H1 (cell line): ENCODE measurements at regions not wholly inside any gene's neighbourhood (a gene's known extent, or its start where the extent isn't known, plus 50 kb on each side); places are given as distances from the start of the nearest gene placed in this dataset.

Experiments
- CTCF ChIA-PET: fragments of 300-600 bp; sonication (Branson Sonifier 250); formaldehyde crosslinking; loops from one replicate; lab custom pipeline; 2021; ENCODE audit not compliant: partially characterized antibody; lab: Charles Lee
- POLR2A ChIA-PET: fragments of 300-600 bp; sonication (Branson Sonifier 250); formaldehyde crosslinking; loops from one replicate; lab custom pipeline; 2021; ENCODE audit warnings: inconsistent platforms; ENCODE audit not compliant: partially characterized antibody; lab: Charles Lee
- DNase-seq, 2 experiments: peaks; one replicate each; pipeline versions ENCODE4 v3.0.0 to v3.0.0-alpha.2; 2010 to 2022; ENCODE audit warnings: low spot score in 2 of 2, low read depth in 1 of 2, mixed read lengths in 1 of 2
- FAIRE-seq: peaks from 2 replicates; lab custom pipeline; 2011; peaks lifted over from hg19 to GRCh38; lab: Jason Lieb, UNC
- H2AFZ ChIP-seq: 2 replicates; pipeline ENCODE4 v1.8.1; 2012; ENCODE audit warnings: low read length, inconsistent platforms
- H2AK5ac ChIP-seq: 2 replicates; pipeline ENCODE4 v1.6.1; 2013; ENCODE audit warnings: low read depth, low read length
- H2BK120ac ChIP-seq: replicated peaks from 2 replicates; pipeline ENCODE3; 2013; ENCODE audit warnings: low read depth, low read length, inconsistent platforms
- H2BK12ac ChIP-seq: 2 replicates; pipeline ENCODE4 v1.6.1; 2013; ENCODE audit warnings: low read depth, low read length
- H2BK15ac ChIP-seq: 2 replicates; pipeline ENCODE4 v1.6.1; 2013; ENCODE audit warnings: low read length
- H2BK20ac ChIP-seq: 2 replicates; pipeline ENCODE4 v1.6.1; 2013; ENCODE audit warnings: low read length
- H2BK5ac ChIP-seq: 2 replicates; pipeline ENCODE4 v1.6.1; 2013; ENCODE audit warnings: low read depth, low read length
- H3K14ac ChIP-seq: 2 replicates; pipeline ENCODE4 v1.6.1; 2013; ENCODE audit warnings: inconsistent platforms; ENCODE audit not compliant: insufficient read length
- H3K18ac ChIP-seq: 2 replicates; pipeline ENCODE4 v1.6.1; 2013; ENCODE audit warnings: low read length; ENCODE audit errors: extremely low read depth
- H3K23ac ChIP-seq: 2 replicates; pipeline ENCODE4 v1.6.1; 2013; ENCODE audit warnings: inconsistent platforms; ENCODE audit not compliant: insufficient read length
- H3K23me2 ChIP-seq: 2 replicates; pipeline ENCODE4 v1.6.1; 2013; ENCODE audit warnings: low read depth, low read length
- H3K27ac ChIP-seq: 2 replicates; pipeline ENCODE4 v1.6.1; 2011; ENCODE audit warnings: low read depth, low read length, inconsistent platforms
- H3K27me3 ChIP-seq, 4 experiments: replicated peaks in 1 of 4; 1 replicate in 1 of 4; 2 replicates in 3 of 4; pipeline versions ENCODE4 v1.6.1 to v1.8.1; 2011 to 2013; ENCODE audit warnings: low read length in 3 of 4, mild to moderate bottlenecking in 3 of 4, inconsistent platforms in 2 of 4, mixed read lengths in 2 of 4, moderate library complexity in 1 of 4; ENCODE audit not compliant: control insufficient read depth in 3 of 4, insufficient read depth in 3 of 4; ENCODE audit errors: extremely low read depth in 1 of 4
- H3K36me3 ChIP-seq, 4 experiments: 2 replicates each; pipeline versions ENCODE4 v1.6.1 to v1.8.1; 2011 to 2013; ENCODE audit warnings: mild to moderate bottlenecking in 4 of 4, low read length in 3 of 4, moderate library complexity in 2 of 4, control low read depth in 1 of 4, inconsistent platforms in 1 of 4; ENCODE audit not compliant: insufficient read depth in 4 of 4, control insufficient read depth in 2 of 4
- H3K4ac ChIP-seq: replicated peaks from 2 replicates; pipeline ENCODE3; 2013; ENCODE audit warnings: low read length, low read depth, mixed read lengths, inconsistent platforms; ENCODE audit not compliant: insufficient read length
- H3K4me1 ChIP-seq, 4 experiments: replicated peaks in 1 of 4; 1 replicate in 1 of 4; 2 replicates in 3 of 4; pipeline versions ENCODE4 v1.6.1 to v1.8.1; 2011 to 2013; ENCODE audit warnings: low read length in 3 of 4, inconsistent platforms in 2 of 4, mixed read lengths in 1 of 4; ENCODE audit not compliant: insufficient read depth in 4 of 4, control insufficient read depth in 3 of 4
- H3K4me2 ChIP-seq, 2 experiments: 2 replicates each; pipeline versions ENCODE4 v1.6.1 to v1.8.1; 2011 to 2013; ENCODE audit warnings: low read depth in 2 of 2, low read length in 2 of 2, control low read depth in 1 of 2, inconsistent platforms in 1 of 2, mild to moderate bottlenecking in 1 of 2; ENCODE audit not compliant: insufficient read depth in 1 of 2
- H3K4me3 ChIP-seq, 4 experiments: fragments of 200-600, 300-600 bp in 1 of 4; sonication (generic), shearing (Covaris generic), sonication (Bioruptor Twin) in 1 of 4; 2 replicates each; pipeline versions ENCODE4 v1.5.1 to v1.8.1; 2011 to 2016; ENCODE audit warnings: low read length in 4 of 4, low read depth in 3 of 4, control low read depth in 2 of 4, inconsistent platforms in 2 of 4, mild to moderate bottlenecking in 2 of 4, mixed read lengths in 1 of 4, moderate library complexity in 1 of 4; ENCODE audit not compliant: insufficient read depth in 2 of 4; ENCODE audit errors: extremely low read depth in 1 of 4
- H3K56ac ChIP-seq: replicated peaks from 2 replicates; pipeline ENCODE3; 2013; ENCODE audit warnings: low read depth, mild to moderate bottlenecking, mixed read lengths, low read length, inconsistent platforms; ENCODE audit not compliant: insufficient read length
- H3K79me1 ChIP-seq: 2 replicates; pipeline ENCODE4 v1.6.1; 2013; ENCODE audit warnings: low read depth, low read length, control low read depth
- H3K79me2 ChIP-seq, 2 experiments: 2 replicates each; pipeline versions ENCODE4 v1.6.1 to v1.8.1; 2012 to 2013; ENCODE audit warnings: low read length in 2 of 2, mild to moderate bottlenecking in 2 of 2, inconsistent platforms in 1 of 2; ENCODE audit not compliant: insufficient read depth in 2 of 2, control insufficient read depth in 1 of 2
- H3K9ac ChIP-seq, 4 experiments: replicated peaks in 1 of 4; 1 replicate in 1 of 4; 2 replicates in 3 of 4; pipeline versions ENCODE4 v1.6.1 to v1.8.1; 2011 to 2013; ENCODE audit warnings: low read depth in 3 of 4, low read length in 3 of 4, control low read depth in 2 of 4, mild to moderate bottlenecking in 2 of 4, moderate library complexity in 2 of 4, inconsistent platforms in 1 of 4; ENCODE audit errors: extremely low read depth in 1 of 4
- H3K9me3 ChIP-seq, 2 experiments: 2 replicates each; pipeline versions ENCODE4 v1.6.1 to v1.8.1; 2012 to 2013; ENCODE audit warnings: mild to moderate bottlenecking in 2 of 2, moderate library complexity in 2 of 2, control low read depth in 1 of 2, inconsistent platforms in 1 of 2, low read depth in 1 of 2, low read length in 1 of 2, mixed read lengths in 1 of 2; ENCODE audit not compliant: insufficient read depth in 2 of 2
- H4K20me1 ChIP-seq, 2 experiments: replicated peaks in 1 of 2; 2 replicates each; pipeline versions ENCODE3 to v1.8.1; 2011 to 2013; ENCODE audit warnings: inconsistent platforms in 2 of 2, low read length in 2 of 2, mild to moderate bottlenecking in 1 of 2; ENCODE audit not compliant: insufficient read depth in 2 of 2, control insufficient read depth in 1 of 2
- H4K5ac ChIP-seq: 2 replicates; pipeline ENCODE4 v1.6.1; 2013; ENCODE audit warnings: low read length, low read depth, mixed read lengths, inconsistent platforms; ENCODE audit not compliant: insufficient read length
- H4K8ac ChIP-seq: 2 replicates; pipeline ENCODE4 v1.8.0; 2013; ENCODE audit warnings: mild to moderate bottlenecking, moderate library complexity, low read length, inconsistent platforms; ENCODE audit not compliant: insufficient read depth; ENCODE audit errors: extremely low read depth
- H4K91ac ChIP-seq: replicated peaks from 2 replicates; pipeline ENCODE3; 2013; ENCODE audit warnings: low read length, mixed read lengths, inconsistent platforms; ENCODE audit not compliant: insufficient read length
- CTCF ChIP-seq, 3 experiments: IDR thresholded peaks; 1 replicate in 2 of 3; 2 replicates in 1 of 3; pipeline versions ENCODE4 v1.5.1 to v1.6.1; 2011; ENCODE audit warnings: low read length in 3 of 3, mild to moderate bottlenecking in 3 of 3, inconsistent platforms in 2 of 3, low read depth in 1 of 3, moderate library complexity in 1 of 3; ENCODE audit not compliant: insufficient read depth in 1 of 3; ENCODE audit errors: control extremely low read depth in 1 of 3
- EP300 ChIP-seq, 2 experiments: IDR thresholded peaks; 1 replicate in 1 of 2; 2 replicates in 1 of 2; pipeline ENCODE4 v1.6.1; 2011 to 2012; ENCODE audit warnings: low read depth in 2 of 2, low read length in 2 of 2, mild to moderate bottlenecking in 2 of 2, borderline replicate concordance in 1 of 2, inconsistent platforms in 1 of 2, moderate library complexity in 1 of 2
- HDAC2 ChIP-seq, 2 experiments: fragments of 300-600 bp in 1 of 2; sonication (generic) in 1 of 2; IDR thresholded peaks; 2 replicates each; pipeline ENCODE4 v1.6.1; 2011 to 2012; ENCODE audit warnings: low read depth in 2 of 2, low read length in 2 of 2, mild to moderate bottlenecking in 2 of 2, moderate library complexity in 2 of 2, borderline replicate concordance in 1 of 2, inconsistent platforms in 1 of 2
- HDAC6 ChIP-seq: IDR thresholded peaks from one replicate; pipeline ENCODE4 v1.7.1; 2012; ENCODE audit warnings: low read depth, mild to moderate bottlenecking, inconsistent platforms, low read length, moderate library complexity
- JUND ChIP-seq: IDR thresholded peaks from 2 replicates; pipeline ENCODE4 v1.6.1; 2011; ENCODE audit warnings: mild to moderate bottlenecking, improper control_type of control experiment, low read length
- NRF1 ChIP-seq: IDR thresholded peaks from 2 replicates; pipeline ENCODE4 v1.6.1; 2011; ENCODE audit warnings: mild to moderate bottlenecking, low read depth, low read length, improper control_type of control experiment
- POLR2AphosphoS5 ChIP-seq: IDR thresholded peaks from 2 replicates; pipeline ENCODE4 v1.6.1; 2011; ENCODE audit warnings: low read depth, low read length
- RAD21 ChIP-seq, 2 experiments: IDR thresholded peaks in 1 of 2; conservative IDR thresholded peaks in 1 of 2; 2 replicates each; pipeline ENCODE4 v1.6.1; 2011; ENCODE audit warnings: low read depth in 2 of 2, low read length in 2 of 2, improper control_type of control experiment in 1 of 2, inconsistent platforms in 1 of 2, mild to moderate bottlenecking in 1 of 2, moderate library complexity in 1 of 2
- TEAD4 ChIP-seq: IDR thresholded peaks from 2 replicates; pipeline ENCODE4 v1.6.1; 2012; ENCODE audit warnings: low read depth, low read length, inconsistent platforms, mixed read lengths
- WGBS, 2 experiments: shearing (Covaris generic) in 1 of 2; methylation state at CpG; one replicate each; pipeline versions ENCODE4 v1.1.6 to v1.1.7; 2013 to 2015; ENCODE audit warnings: low lambda C conversion rate in 2 of 2, mixed read lengths in 2 of 2, inconsistent platforms in 1 of 2, low coverage in 1 of 2, missing lambda C conversion rate in 1 of 2; ENCODE audit not compliant: insufficient replicate concordance in 2 of 2, insufficient coverage in 1 of 2, insufficient read length in 1 of 2; ENCODE audit errors: extremely low coverage in 1 of 2, missing lambda C conversion rate in 1 of 2; 5-methylcytosine and 5-hydroxymethylcytosine counted together
- TF ChIP-seq, protein P1 (sequence below): IDR thresholded peaks from 2 replicates; pipeline ENCODE4 v1.6.1; 2011; ENCODE audit warnings: low read depth, mild to moderate bottlenecking, low read length; ENCODE audit not compliant: insufficient read depth

DNA sequence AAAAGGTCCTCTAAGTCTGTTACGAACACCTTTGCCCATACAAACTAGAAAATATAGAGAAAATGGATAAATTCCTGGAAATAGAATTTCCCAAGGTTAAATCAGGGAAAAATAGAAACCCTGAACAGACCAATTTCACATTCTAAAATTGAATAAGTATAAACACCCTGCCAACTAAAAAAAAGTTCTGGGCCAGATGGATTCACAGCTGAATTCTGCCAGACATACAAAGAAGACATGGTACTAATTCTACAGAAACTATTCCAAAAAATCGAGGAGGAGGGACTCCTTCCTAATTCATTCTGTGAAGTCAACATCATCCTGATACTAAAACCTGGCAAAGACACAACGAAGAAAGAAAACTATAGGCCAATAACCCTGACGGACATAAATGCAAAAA lies 400.4 kb upstream of the SEMA3A start:
- no peak overlapping the region for H4K91ac ChIP-seq
- TF ChIP-seq HDAC2 (IDR thresholded peaks at IDR 0.05; ENCODE audit: borderline replicate concordance in 1 of 2, low read depth in 2 of 2, low read length in 2 of 2) (no peak), TEAD4 (no peak), NRF1 (no peak), HDAC6 (no peak), EP300 (IDR thresholded peaks at IDR 0.05; ENCODE audit: borderline replicate concordance in 1 of 2, low read depth in 2 of 2, low read length in 2 of 2) (no peak), JUND (no peak), RAD21 (IDR thresholded peaks at IDR 0.05 in 1 of 2, conservative IDR thresholded peaks at IDR 0.05 in 1 of 2; ENCODE audit: low read depth in 2 of 2, low read length in 2 of 2) (no peak), POLR2AphosphoS5 (no peak), CTCF (IDR thresholded peaks at IDR 0.05; ENCODE audit: control extremely low read depth in 1 of 3, insufficient read depth in 1 of 3, low read depth in 1 of 3, low read length in 3 of 3) (no peak)
- TF ChIP-seq, protein P1, sequence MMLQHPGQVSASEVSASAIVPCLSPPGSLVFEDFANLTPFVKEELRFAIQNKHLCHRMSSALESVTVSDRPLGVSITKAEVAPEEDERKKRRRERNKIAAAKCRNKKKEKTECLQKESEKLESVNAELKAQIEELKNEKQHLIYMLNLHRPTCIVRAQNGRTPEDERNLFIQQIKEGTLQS, result no peak

More for the DNA sequence above, 400.4 kb upstream of the SEMA3A start:
- no peak overlapping the region for H2BK20ac ChIP-seq
- no peaks in the 10 kb centered on the region for H3K4me1 ChIP-seq
- no peaks in the 10 kb centered on the region for H3K9me3 ChIP-seq
- no peak overlapping the region for H2BK15ac ChIP-seq
- no peaks in the 10 kb centered on the region for H3K79me1 ChIP-seq
- no peaks in the 10 kb centered on the region for H3K79me2 ChIP-seq
- H3K36me3 ChIP-seq, result no peaks in the 10 kb centered on the region
- H4K8ac ChIP-seq, result no peak overlapping the region
- FAIRE-seq, result no peak
- no peak overlapping the region for H3K56ac ChIP-seq
- no peak overlapping the region for H2AFZ ChIP-seq
- H3K4me3 ChIP-seq, result no peak overlapping the region
- H2BK5ac ChIP-seq, result no peak overlapping the region
- H3K23ac ChIP-seq, result no peak overlapping the region
- 87% methylated on average over 4 of the region's 4 CpGs; no CpG with 5 or more reads in 1 of the 2 experiments for WGBS, 2 experiments
- no peak overlapping the region for H3K18ac ChIP-seq
- no peak overlapping the region for H3K27ac ChIP-seq
- no peaks in the 10 kb centered on the region for H4K20me1 ChIP-seq
- CTCF ChIA-PET, result interaction anchor here (1.2 to 1.6 kb wide), 2 partner anchors 10 to 659 kb away, joined by 4 to 6 read pairs; no protein-coding TSS in a partner anchor
- no peak overlapping the region for H3K4me2 ChIP-seq
- DNase-seq, result no peak
- H2BK12ac ChIP-seq, result no peak overlapping the region
- H3K9ac ChIP-seq, result no peak overlapping the region
- no peak overlapping the region for H4K5ac ChIP-seq
- no peak overlapping the region for H2AK5ac ChIP-seq
- H3K14ac ChIP-seq, result no peak overlapping the region
- peaks cover 0 to 2% (median 0%) of the 10 kb centered on the region in 4 experiments; a peak in 1 of 7 replicates for H3K27me3 ChIP-seq
- POLR2A ChIA-PET, result no interaction called here
- no peak overlapping the region for H2BK120ac ChIP-seq
- no peak overlapping the region for H3K4ac ChIP-seq
- H3K23me2 ChIP-seq, result peaks cover 2% of the 10 kb centered on the region; the same call in 1 of the 2 replicates
